SK-N-SH (cell line): ENCODE measurements at regions not wholly inside any gene's neighbourhood (a gene's known extent, or its start where the extent isn't known, plus 50 kb on each side); places are given as distances from the start of the nearest gene placed in this dataset.

Source experiments
- EP300 ChIP-seq, 2 experiments: IDR thresholded peaks; 2 replicates each; pipeline versions ENCODE4 v1.4.0 to v1.6.1; 2012; ENCODE audit warnings: borderline replicate concordance in 1 of 2, low read depth in 1 of 2, low read length in 1 of 2
- MAX ChIP-seq: IDR thresholded peaks from 2 replicates; pipeline ENCODE4 v1.4.0; 2012; ENCODE audit warnings: low read depth
- NFIC ChIP-seq: IDR thresholded peaks from 2 replicates; pipeline ENCODE4 v1.4.0; 2012; ENCODE audit warnings: borderline replicate concordance
- RAD21 ChIP-seq: IDR thresholded peaks from 2 replicates; pipeline ENCODE4 v1.6.1; 2012; ENCODE audit warnings: mild to moderate bottlenecking, low read length
- SIN3A ChIP-seq: IDR thresholded peaks from 2 replicates; pipeline ENCODE4 v1.6.1; 2012; ENCODE audit warnings: low read depth, mild to moderate bottlenecking, low read length, moderate library complexity, borderline replicate concordance
- TF ChIP-seq, protein P1 (sequence below): fragments of 200-600 bp; sonication (generic); IDR thresholded peaks from 2 replicates; pipeline ENCODE4 v1.6.1; 2017; ENCODE audit warnings: antibody characterized with exemption, mild to moderate bottlenecking, moderate library complexity
- TF ChIP-seq, protein P2 (sequence below): IDR thresholded peaks from 2 replicates; pipeline ENCODE4 v1.6.1; 2012; ENCODE audit warnings: mild to moderate bottlenecking, low read depth, low read length, moderate library complexity

- TF ChIP-seq, protein P1, sequence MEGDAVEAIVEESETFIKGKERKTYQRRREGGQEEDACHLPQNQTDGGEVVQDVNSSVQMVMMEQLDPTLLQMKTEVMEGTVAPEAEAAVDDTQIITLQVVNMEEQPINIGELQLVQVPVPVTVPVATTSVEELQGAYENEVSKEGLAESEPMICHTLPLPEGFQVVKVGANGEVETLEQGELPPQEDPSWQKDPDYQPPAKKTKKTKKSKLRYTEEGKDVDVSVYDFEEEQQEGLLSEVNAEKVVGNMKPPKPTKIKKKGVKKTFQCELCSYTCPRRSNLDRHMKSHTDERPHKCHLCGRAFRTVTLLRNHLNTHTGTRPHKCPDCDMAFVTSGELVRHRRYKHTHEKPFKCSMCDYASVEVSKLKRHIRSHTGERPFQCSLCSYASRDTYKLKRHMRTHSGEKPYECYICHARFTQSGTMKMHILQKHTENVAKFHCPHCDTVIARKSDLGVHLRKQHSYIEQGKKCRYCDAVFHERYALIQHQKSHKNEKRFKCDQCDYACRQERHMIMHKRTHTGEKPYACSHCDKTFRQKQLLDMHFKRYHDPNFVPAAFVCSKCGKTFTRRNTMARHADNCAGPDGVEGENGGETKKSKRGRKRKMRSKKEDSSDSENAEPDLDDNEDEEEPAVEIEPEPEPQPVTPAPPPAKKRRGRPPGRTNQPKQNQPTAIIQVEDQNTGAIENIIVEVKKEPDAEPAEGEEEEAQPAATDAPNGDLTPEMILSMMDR = no peak
- TF ChIP-seq MAX (no peak), NFIC (no peak), EP300 (IDR thresholded peaks at IDR 0.05; ENCODE audit: borderline replicate concordance in 1 of 2, low read depth in 1 of 2, low read length in 1 of 2) (no peak), SIN3A (no peak), RAD21 (no peak)
- TF ChIP-seq, protein P2, sequence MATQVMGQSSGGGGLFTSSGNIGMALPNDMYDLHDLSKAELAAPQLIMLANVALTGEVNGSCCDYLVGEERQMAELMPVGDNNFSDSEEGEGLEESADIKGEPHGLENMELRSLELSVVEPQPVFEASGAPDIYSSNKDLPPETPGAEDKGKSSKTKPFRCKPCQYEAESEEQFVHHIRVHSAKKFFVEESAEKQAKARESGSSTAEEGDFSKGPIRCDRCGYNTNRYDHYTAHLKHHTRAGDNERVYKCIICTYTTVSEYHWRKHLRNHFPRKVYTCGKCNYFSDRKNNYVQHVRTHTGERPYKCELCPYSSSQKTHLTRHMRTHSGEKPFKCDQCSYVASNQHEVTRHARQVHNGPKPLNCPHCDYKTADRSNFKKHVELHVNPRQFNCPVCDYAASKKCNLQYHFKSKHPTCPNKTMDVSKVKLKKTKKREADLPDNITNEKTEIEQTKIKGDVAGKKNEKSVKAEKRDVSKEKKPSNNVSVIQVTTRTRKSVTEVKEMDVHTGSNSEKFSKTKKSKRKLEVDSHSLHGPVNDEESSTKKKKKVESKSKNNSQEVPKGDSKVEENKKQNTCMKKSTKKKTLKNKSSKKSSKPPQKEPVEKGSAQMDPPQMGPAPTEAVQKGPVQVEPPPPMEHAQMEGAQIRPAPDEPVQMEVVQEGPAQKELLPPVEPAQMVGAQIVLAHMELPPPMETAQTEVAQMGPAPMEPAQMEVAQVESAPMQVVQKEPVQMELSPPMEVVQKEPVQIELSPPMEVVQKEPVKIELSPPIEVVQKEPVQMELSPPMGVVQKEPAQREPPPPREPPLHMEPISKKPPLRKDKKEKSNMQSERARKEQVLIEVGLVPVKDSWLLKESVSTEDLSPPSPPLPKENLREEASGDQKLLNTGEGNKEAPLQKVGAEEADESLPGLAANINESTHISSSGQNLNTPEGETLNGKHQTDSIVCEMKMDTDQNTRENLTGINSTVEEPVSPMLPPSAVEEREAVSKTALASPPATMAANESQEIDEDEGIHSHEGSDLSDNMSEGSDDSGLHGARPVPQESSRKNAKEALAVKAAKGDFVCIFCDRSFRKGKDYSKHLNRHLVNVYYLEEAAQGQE = no peak
These were observed 152.5 kb upstream of the GPR149 start for GRCh38 chr3:154582501-154582900.
